Spleen (tissue), 11 donors: ENCODE measurements at regions not wholly inside any gene's neighbourhood (a gene's known extent, or its start where the extent isn't known, plus 50 kb on each side); places are given as distances from the start of the nearest gene placed in this dataset.

ENCODE experiments used
- DNase-seq: peaks from one replicate; pipeline ENCODE4 v3.0.0-alpha.2; 2020
- H3K27ac ChIP-seq, 8 donors: fragments of 200-600 bp; sonication (generic) in 7 of 8; 1 replicate in 4 of 8; 2 replicates in 4 of 8; pipeline versions ENCODE4 v1.5.0 to v1.8.0; 2016 to 2021; ENCODE audit warnings: inconsistent platforms in 4 of 8, mild to moderate bottlenecking in 4 of 8, moderate library complexity in 1 of 8
- H3K27me3 ChIP-seq, 7 donors: fragments of 200-600 bp; sonication (generic) in 6 of 7; replicated peaks in 1 of 7; 1 replicate in 4 of 7; 2 replicates in 3 of 7; pipeline versions ENCODE4 v1.5.0 to v1.8.0; 2016 to 2021; ENCODE audit warnings: inconsistent platforms in 3 of 7, mild to moderate bottlenecking in 1 of 7
- H3K36me3 ChIP-seq, 6 donors: fragments of 200-600 bp; sonication (generic) in 5 of 6; 1 replicate in 4 of 6; 2 replicates in 2 of 6; pipeline versions ENCODE4 v1.5.0 to v1.8.0; 2016 to 2021; ENCODE audit warnings: inconsistent platforms in 2 of 6
- H3K4me1 ChIP-seq, 6 donors: fragments of 200-600 bp; sonication (generic) in 5 of 6; 1 replicate in 3 of 6; 2 replicates in 3 of 6; pipeline versions ENCODE4 v1.5.0 to v1.8.0; 2016 to 2021; ENCODE audit warnings: inconsistent platforms in 3 of 6
- H3K4me3 ChIP-seq, 8 donors: fragments of 200-600 bp; sonication (generic) in 7 of 8; 1 replicate in 4 of 8; 2 replicates in 4 of 8; pipeline versions ENCODE4 v1.5.0 to v1.8.0; 2016 to 2021; ENCODE audit warnings: inconsistent platforms in 4 of 8, mild to moderate bottlenecking in 4 of 8, moderate library complexity in 2 of 8
- H3K9me3 ChIP-seq, 8 donors: fragments of 200-600 bp; sonication (generic) in 7 of 8; 1 replicate in 4 of 8; 2 replicates in 4 of 8; pipeline versions ENCODE4 v1.5.0 to v1.8.0; 2016 to 2021; ENCODE audit warnings: inconsistent platforms in 4 of 8
- POLR2A ChIP-seq, 3 donors: fragments of 450-650 bp; IDR thresholded peaks; one replicate each; pipeline ENCODE4 v1.5.1; 2017; ENCODE audit warnings: antibody characterized with exemption in 3 of 3, mild to moderate bottlenecking in 1 of 3
- POLR2AphosphoS5 ChIP-seq, 3 donors: sonication (generic); formaldehyde crosslinking; IDR thresholded peaks; one replicate each; pipeline ENCODE4 v1.5.1; 2017; ENCODE audit warnings: antibody characterized with exemption in 3 of 3
- WGBS, 5 donors: extraction: QIAGEN DNeasy Blood & Tissue Kit in 3 of 5; methylation state at CpG; one replicate each; pipeline versions ENCODE4 v1.1.5 to v1.1.7; 2013 to 2018; 5-methylcytosine and 5-hydroxymethylcytosine counted together
- intact Hi-C: fragments of 100-400 bp; cut with DNase I; formaldehyde crosslinking; loops from one replicate; pipeline ENCODE4 v1.15.0; 2023; ENCODE audit warnings: low total_unique reads
- TF ChIP-seq, protein P1 (sequence below), 11 experiments: fragments of 200-600 bp in 7 of 11; fragments of 450-650 bp in 4 of 11; sonication (generic) in 4 of 11; IDR thresholded peaks in 8 of 11; conservative IDR thresholded peaks in 3 of 11; 1 replicate in 7 of 11; 2 replicates in 4 of 11; pipeline versions ENCODE4 v1.4.0 to v1.8.0; 2016 to 2021; ENCODE audit warnings: antibody characterized with exemption in 11 of 11, inconsistent platforms in 4 of 11, mild to moderate bottlenecking in 1 of 11
- donor health status: healthy with polysubstance abuse.
- donor health status: DM: no; HTN: no; CAD: no; lungs with moderate emphysema.
- donor health status: DM: no; HTN: no; CAD: no.
- donor health status: Bipolar disorder and iron deficiency.
- donor health status: healthy.
- donor health status: DM: no; HTN: no; CAD: no.
- donor health status: DM: yes; HTN: yes; CAD: no.

DNA sequence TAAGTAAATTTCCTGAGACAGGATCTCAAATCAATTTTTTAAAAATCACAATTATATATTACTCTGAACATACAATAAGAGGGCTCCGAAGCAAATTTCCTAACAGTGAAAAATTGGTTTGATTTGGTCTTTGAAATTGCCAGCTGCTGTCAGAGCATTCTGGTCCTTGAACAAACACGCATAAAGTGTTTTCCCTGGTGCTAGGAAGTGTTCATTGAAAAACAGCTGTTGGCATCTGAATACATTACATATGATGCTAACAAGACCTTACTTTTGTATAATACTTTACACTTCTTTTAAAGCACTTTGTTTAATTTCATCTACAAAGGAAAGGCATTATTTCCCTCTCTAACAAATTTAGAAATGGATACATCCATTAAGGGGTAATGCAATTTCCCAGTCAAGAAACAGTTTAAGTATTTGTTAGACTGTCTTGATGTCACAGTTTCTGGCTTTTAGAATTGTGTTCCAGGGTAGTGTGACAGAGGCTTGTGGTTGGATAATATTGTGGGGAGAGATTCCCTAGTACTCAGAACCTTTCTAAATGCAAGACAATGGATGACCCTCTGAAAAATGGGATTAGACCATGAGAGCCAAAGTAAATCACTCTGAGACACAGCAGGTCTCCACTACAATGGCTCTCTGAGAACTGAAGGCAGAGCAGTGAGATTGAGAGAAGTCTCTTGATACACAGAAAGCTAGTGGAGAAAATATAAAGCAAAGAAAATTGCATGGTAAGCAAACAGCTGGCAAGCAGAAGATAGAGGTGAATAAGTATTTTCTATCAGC is 299.0 kb downstream of the TRIB2 start:
- 81 to 93% (median 87%) methylated on average over 2 of the region's 2 CpGs for WGBS, 5 donors
- H3K27ac ChIP-seq, result no peak overlapping the region
- intact Hi-C loops, result no loop called here
- H3K36me3 ChIP-seq, result no peaks in the 10 kb centered on the region
- peaks cover 0 to 30% (median 0%) of the 10 kb centered on the region in 7 donors for H3K27me3 ChIP-seq
- H3K4me1 ChIP-seq, result no peaks in the 10 kb centered on the region
- H3K9me3 ChIP-seq, result no peaks in the 10 kb centered on the region
- TF ChIP-seq POLR2A (IDR thresholded peaks at IDR 0.05) (no peak), POLR2AphosphoS5 (IDR thresholded peaks at IDR 0.05) (no peak)
- TF ChIP-seq, protein P1, sequence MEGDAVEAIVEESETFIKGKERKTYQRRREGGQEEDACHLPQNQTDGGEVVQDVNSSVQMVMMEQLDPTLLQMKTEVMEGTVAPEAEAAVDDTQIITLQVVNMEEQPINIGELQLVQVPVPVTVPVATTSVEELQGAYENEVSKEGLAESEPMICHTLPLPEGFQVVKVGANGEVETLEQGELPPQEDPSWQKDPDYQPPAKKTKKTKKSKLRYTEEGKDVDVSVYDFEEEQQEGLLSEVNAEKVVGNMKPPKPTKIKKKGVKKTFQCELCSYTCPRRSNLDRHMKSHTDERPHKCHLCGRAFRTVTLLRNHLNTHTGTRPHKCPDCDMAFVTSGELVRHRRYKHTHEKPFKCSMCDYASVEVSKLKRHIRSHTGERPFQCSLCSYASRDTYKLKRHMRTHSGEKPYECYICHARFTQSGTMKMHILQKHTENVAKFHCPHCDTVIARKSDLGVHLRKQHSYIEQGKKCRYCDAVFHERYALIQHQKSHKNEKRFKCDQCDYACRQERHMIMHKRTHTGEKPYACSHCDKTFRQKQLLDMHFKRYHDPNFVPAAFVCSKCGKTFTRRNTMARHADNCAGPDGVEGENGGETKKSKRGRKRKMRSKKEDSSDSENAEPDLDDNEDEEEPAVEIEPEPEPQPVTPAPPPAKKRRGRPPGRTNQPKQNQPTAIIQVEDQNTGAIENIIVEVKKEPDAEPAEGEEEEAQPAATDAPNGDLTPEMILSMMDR (IDR thresholded peaks at IDR 0.05 in 8 of 11, conservative IDR thresholded peaks at IDR 0.05 in 3 of 11), result no peak
- DNase-seq, result no peak
- H3K4me3 ChIP-seq, result no peak overlapping the region

DNA sequence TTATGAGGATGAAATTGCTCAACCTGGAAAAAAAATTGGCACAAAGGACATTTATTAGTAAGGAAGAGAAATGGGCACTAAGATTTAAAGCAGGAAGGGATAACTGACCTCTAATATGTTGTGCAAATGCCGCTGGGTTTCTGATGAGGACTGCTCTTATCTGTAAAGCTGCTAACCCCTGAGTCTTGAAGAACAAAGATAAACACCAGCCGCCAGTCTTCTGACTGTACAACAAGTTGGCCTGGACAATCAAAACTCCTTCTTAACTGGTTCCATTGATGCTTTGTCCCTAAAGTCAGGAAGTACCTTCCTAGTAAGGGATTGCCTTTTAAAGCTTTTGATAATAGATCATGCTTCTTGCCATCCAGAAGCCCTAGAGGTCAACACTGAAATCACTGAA is 301.8 kb downstream of the TRIB2 start:
- no peak for DNase-seq
- intact Hi-C loops, result no loop called here
- no peaks in the 10 kb centered on the region for H3K36me3 ChIP-seq
- 72 to 94% (median 82%) methylated on average over 2 of the region's 2 CpGs for WGBS, 5 donors
- TF ChIP-seq, protein P1 (IDR thresholded peaks at IDR 0.05 in 8 of 11, conservative IDR thresholded peaks at IDR 0.05 in 3 of 11), result no peak
- TF ChIP-seq POLR2A (IDR thresholded peaks at IDR 0.05) (no peak), POLR2AphosphoS5 (IDR thresholded peaks at IDR 0.05) (no peak)
- H3K4me3 ChIP-seq, result no peak overlapping the region
- H3K27ac ChIP-seq, result no peak overlapping the region
- H3K4me1 ChIP-seq, result no peaks in the 10 kb centered on the region
- peaks cover 0 to 32% (median 0%) of the 10 kb centered on the region in 7 donors for H3K27me3 ChIP-seq
- no peaks in the 10 kb centered on the region for H3K9me3 ChIP-seq

DNA sequence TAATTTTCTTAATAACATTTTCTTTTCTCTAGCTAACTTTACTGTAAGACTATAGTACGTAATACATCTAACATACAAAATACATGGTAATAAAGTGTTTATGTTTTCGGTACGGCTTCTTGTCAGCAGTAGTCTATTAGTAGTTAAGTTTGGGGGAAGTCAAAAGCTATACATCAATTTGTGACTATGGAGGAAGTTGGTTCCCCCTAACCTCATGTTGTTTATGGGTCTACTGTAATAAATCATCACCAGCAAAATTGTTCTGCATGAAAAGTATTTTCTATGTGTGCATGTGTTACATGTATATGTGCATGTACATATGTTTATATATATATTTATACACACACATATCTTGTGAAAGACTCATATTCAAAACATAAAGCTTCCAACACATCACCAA is 303.0 kb downstream of the TRIB2 start:
- H3K9me3 ChIP-seq, result no peaks in the 10 kb centered on the region
- TF ChIP-seq POLR2AphosphoS5 (IDR thresholded peaks at IDR 0.05) (no peak), POLR2A (IDR thresholded peaks at IDR 0.05) (no peak)
- TF ChIP-seq, protein P1 (IDR thresholded peaks at IDR 0.05 in 8 of 11, conservative IDR thresholded peaks at IDR 0.05 in 3 of 11), result no peak
- H3K36me3 ChIP-seq, result no peaks in the 10 kb centered on the region
- peaks cover 0 to 26% (median 0%) of the 10 kb centered on the region in 7 donors for H3K27me3 ChIP-seq
- intact Hi-C loops, result no loop called here
- H3K4me1 ChIP-seq, result no peaks in the 10 kb centered on the region
- DNase-seq, result no peak
- no peak overlapping the region for H3K4me3 ChIP-seq
- H3K27ac ChIP-seq, result no peak overlapping the region
- WGBS, 5 donors, result 32 to 43% (median 33%) methylated on average over 3 of the region's 3 CpGs

DNA sequence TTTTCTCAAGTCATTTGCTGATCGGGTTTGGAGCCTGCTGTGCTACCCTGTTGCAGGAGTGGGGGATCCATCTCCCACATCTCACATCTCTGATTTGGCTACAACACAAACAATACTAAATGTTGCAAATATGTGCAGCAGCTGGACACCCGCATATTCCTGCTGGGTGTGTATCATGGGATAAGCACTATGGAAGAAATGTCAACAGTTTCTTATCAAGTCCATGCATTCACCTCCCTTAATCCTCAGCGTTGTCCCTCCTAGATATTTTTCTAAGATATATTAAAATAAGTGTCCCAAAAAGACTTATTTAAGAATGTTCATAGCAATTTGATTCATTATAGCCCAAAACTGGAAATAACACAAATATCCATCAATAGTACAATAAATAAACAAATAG is 303.7 kb downstream of the TRIB2 start:
- H3K27me3 ChIP-seq, result peaks cover 0 to 26% (median 0%) of the 10 kb centered on the region in 7 donors
- H3K36me3 ChIP-seq, result no peaks in the 10 kb centered on the region
- WGBS, 5 donors, result 83 to 94% (median 88%) methylated on average over 3 of the region's 3 CpGs
- no peaks in the 10 kb centered on the region for H3K9me3 ChIP-seq
- H3K27ac ChIP-seq, result no peak overlapping the region
- DNase-seq, result no peak
- intact Hi-C loops, result no loop called here
- H3K4me1 ChIP-seq, result no peaks in the 10 kb centered on the region
- H3K4me3 ChIP-seq, result no peak overlapping the region
- TF ChIP-seq POLR2A (IDR thresholded peaks at IDR 0.05), result no peak
- TF ChIP-seq, protein P1 (IDR thresholded peaks at IDR 0.05 in 8 of 11, conservative IDR thresholded peaks at IDR 0.05 in 3 of 11), result no peak
- TF ChIP-seq POLR2AphosphoS5 (IDR thresholded peaks at IDR 0.05), result no peak
